Lower lobe of right lung (tissue), 2 donors: ENCODE measurements at regions not wholly inside any gene's neighbourhood (a gene's known extent, or its start where the extent isn't known, plus 50 kb on each side); places are given as distances from the start of the nearest gene placed in this dataset.

Experiments
- ATAC-seq, 2 donors: fragments of 200-7000 bp; cut with Tn5 transposase; one replicate each; pipeline ENCODE4 v1.9.1; 2020 to 2022; ENCODE audit warnings: mild to moderate bottlenecking in 2 of 2, moderate library complexity in 2 of 2
- DNase-seq: peaks from one replicate; pipeline ENCODE4 v3.0.0-alpha.2; 2020
- H3K27ac ChIP-seq: fragments of 200-600 bp; one replicate; pipeline ENCODE4 v1.8.0; 2022
- H3K27me3 ChIP-seq: fragments of 200-600 bp; one replicate; pipeline ENCODE4 v1.8.0; 2022; ENCODE audit warnings: low read depth
- H3K36me3 ChIP-seq: fragments of 200-600 bp; one replicate; pipeline ENCODE4 v1.8.0; 2022; ENCODE audit warnings: mild to moderate bottlenecking
- H3K4me1 ChIP-seq: fragments of 200-600 bp; one replicate; pipeline ENCODE4 v1.8.0; 2022
- H3K4me3 ChIP-seq: fragments of 200-600 bp; one replicate; pipeline ENCODE4 v1.8.0; 2022; ENCODE audit warnings: mild to moderate bottlenecking
- H3K9me3 ChIP-seq: fragments of 200-600 bp; one replicate; pipeline ENCODE4 v1.8.0; 2022
- intact Hi-C: fragments of 100-400 bp; cut with DNase I; formaldehyde crosslinking; loops from one replicate; pipeline ENCODE4 v1.11.0; 2022
- TF ChIP-seq, protein P1 (sequence below): fragments of 200-600 bp; IDR thresholded peaks from one replicate; pipeline ENCODE4 v1.8.0; 2022; ENCODE audit warnings: antibody characterized with exemption, mild to moderate bottlenecking
- donor health status: DM: no; HTN: yes; CAD: no; lungs with severe emphysema.

DNA sequence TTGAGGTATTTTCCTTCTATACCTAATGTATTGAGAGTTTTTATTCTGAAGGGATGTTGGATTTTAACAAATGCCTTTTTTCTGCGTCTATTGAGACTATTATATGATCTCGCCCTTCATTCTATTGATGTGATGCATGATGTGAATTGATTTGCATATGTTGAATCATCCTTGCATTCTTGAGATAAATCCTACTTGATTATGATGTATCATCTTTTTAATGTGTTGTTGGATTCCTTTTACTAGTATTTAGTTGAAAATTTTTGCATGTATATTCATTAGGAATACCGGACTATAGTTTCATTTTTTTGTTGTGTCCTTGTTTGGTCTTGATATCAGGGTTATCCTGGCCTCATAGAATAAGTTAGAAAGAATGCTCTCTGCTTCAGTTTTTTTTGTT is 169.7 kb downstream of the NPR3 start:
- H3K4me1 ChIP-seq, result no peaks in the 10 kb centered on the region
- no peaks in the 10 kb centered on the region for H3K36me3 ChIP-seq
- intact Hi-C loops, result no loop called here
- H3K9me3 ChIP-seq, result peaks cover 11% of the 10 kb centered on the region
- TF ChIP-seq, protein P1, sequence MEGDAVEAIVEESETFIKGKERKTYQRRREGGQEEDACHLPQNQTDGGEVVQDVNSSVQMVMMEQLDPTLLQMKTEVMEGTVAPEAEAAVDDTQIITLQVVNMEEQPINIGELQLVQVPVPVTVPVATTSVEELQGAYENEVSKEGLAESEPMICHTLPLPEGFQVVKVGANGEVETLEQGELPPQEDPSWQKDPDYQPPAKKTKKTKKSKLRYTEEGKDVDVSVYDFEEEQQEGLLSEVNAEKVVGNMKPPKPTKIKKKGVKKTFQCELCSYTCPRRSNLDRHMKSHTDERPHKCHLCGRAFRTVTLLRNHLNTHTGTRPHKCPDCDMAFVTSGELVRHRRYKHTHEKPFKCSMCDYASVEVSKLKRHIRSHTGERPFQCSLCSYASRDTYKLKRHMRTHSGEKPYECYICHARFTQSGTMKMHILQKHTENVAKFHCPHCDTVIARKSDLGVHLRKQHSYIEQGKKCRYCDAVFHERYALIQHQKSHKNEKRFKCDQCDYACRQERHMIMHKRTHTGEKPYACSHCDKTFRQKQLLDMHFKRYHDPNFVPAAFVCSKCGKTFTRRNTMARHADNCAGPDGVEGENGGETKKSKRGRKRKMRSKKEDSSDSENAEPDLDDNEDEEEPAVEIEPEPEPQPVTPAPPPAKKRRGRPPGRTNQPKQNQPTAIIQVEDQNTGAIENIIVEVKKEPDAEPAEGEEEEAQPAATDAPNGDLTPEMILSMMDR, result no peak
- no peaks in the 10 kb centered on the region for H3K27me3 ChIP-seq
- DNase-seq, result no peak
- no peak overlapping the region for H3K27ac ChIP-seq
- H3K4me3 ChIP-seq, result no peak overlapping the region
- ATAC-seq, result no peak

GRCh38 chr5:32887390-32887789 is 176.3 kb downstream of the NPR3 start:
- no peak overlapping the region for H3K4me3 ChIP-seq
- no peak for DNase-seq
- H3K27ac ChIP-seq, result no peak overlapping the region
- peaks cover 11% of the 10 kb centered on the region for H3K9me3 ChIP-seq
- TF ChIP-seq, protein P1, result no peak
- no peaks in the 10 kb centered on the region for H3K36me3 ChIP-seq
- H3K4me1 ChIP-seq, result no peaks in the 10 kb centered on the region
- no peak for ATAC-seq
- no peaks in the 10 kb centered on the region for H3K27me3 ChIP-seq
- intact Hi-C loops, result no loop called here

- TF ChIP-seq, protein P1, result no peak
- Histone ChIP-seq H3K27ac (no peak overlapping the region), H3K27me3 (no peaks in the 10 kb centered on the region), H3K9me3 (peaks cover 3% of the 10 kb centered on the region), H3K4me3 (no peak overlapping the region), H3K4me1 (no peaks in the 10 kb centered on the region), H3K36me3 (no peaks in the 10 kb centered on the region)
- intact Hi-C loops, result no loop called here
- ATAC-seq, result no peak
- DNase-seq, result no peak
Observed at GRCh38 chr5:32889078-32889477, 178.0 kb downstream of the NPR3 start.

DNA sequence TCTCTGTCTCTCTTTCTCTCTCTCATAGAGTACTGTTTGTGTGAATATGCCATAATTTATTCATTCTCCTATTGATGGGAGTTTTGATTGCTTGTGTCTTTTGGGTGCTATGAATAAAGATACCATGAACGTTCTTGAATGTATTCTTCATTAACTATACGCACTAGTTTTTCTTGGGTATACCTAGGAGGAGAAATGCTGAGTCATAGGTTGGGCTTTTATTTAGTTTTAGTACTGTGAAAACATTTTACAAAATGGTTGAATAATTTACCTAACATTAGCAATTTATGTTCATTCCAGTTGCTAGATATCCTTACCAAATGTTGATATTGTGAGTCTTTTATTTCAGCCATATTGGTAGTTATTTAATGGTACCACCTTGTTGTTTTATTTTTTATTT is 192.5 kb downstream of the NPR3 start:
- H3K36me3 ChIP-seq, result no peaks in the 10 kb centered on the region
- H3K9me3 ChIP-seq, result no peaks in the 10 kb centered on the region
- no peak for DNase-seq
- no peak overlapping the region for H3K27ac ChIP-seq
- intact Hi-C loops, result no loop called here
- no peaks in the 10 kb centered on the region for H3K27me3 ChIP-seq
- TF ChIP-seq, protein P1, result no peak
- no peak for ATAC-seq
- no peak overlapping the region for H3K4me3 ChIP-seq
- no peaks in the 10 kb centered on the region for H3K4me1 ChIP-seq

- no peak overlapping the region for H3K4me3 ChIP-seq
- H3K4me1 ChIP-seq, result no peaks in the 10 kb centered on the region
- intact Hi-C loops, result no loop called here
- no peaks in the 10 kb centered on the region for H3K9me3 ChIP-seq
- no peaks in the 10 kb centered on the region for H3K27me3 ChIP-seq
- TF ChIP-seq, protein P1, result no peak
- ATAC-seq, result no peak
- no peaks in the 10 kb centered on the region for H3K36me3 ChIP-seq
- DNase-seq, result no peak
- H3K27ac ChIP-seq, result no peak overlapping the region
Observed at GRCh38 chr5:32908641-32909040, 197.5 kb downstream of the NPR3 start.

GRCh38 chr5:32909207-32909606 is 198.1 kb downstream of the NPR3 start:
- TF ChIP-seq, protein P1, result no peak
- no peaks in the 10 kb centered on the region for H3K9me3 ChIP-seq
- no peak overlapping the region for H3K4me3 ChIP-seq
- ATAC-seq (no peak), DNase-seq (no peak)
- no peaks in the 10 kb centered on the region for H3K36me3 ChIP-seq
- H3K27ac ChIP-seq, result no peak overlapping the region
- no peaks in the 10 kb centered on the region for H3K27me3 ChIP-seq
- no peaks in the 10 kb centered on the region for H3K4me1 ChIP-seq
- intact Hi-C loops, result no loop called here
